Left forelimb (tissue), 1 donor: ENCODE measurements at regions not wholly inside any gene's neighbourhood (a gene's known extent, or its start where the extent isn't known, plus 50 kb on each side); places are given as distances from the start of the nearest gene placed in this dataset.
A peak's percentile ranks its signal among the peaks of the same experiment; 100 is the strongest.
"Not testable (repeated sequence)": the region's sequence is repeated elsewhere in the genome, so short reads cannot be mapped to it uniquely, and the experiment has no call there.

ENCODE experiments used
- DNase-seq: peaks from one replicate; pipeline ENCODE4 v3.0.0-alpha.2; 2018; ENCODE audit warnings: low spot score

DNA sequence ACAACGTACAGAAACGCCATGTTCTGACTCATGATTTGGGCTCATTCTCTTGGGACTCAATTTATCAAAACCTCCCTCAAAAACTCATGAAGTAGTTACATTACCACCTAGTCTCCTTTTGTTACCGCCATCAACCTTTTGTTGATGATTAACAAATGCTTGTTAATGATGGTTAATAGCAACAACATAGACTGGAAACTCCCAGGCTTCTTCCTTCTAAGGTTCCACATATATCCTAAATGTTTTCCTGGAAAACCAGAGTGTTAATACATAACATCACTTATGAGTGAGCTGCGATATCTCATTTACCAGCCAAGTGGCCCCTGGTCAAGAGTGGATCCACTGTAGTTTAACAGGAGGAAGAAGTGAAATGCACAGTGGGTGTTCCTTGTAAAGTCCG is 176.3 kb downstream of the ERMARD start:
- no peak for DNase-seq

DNA sequence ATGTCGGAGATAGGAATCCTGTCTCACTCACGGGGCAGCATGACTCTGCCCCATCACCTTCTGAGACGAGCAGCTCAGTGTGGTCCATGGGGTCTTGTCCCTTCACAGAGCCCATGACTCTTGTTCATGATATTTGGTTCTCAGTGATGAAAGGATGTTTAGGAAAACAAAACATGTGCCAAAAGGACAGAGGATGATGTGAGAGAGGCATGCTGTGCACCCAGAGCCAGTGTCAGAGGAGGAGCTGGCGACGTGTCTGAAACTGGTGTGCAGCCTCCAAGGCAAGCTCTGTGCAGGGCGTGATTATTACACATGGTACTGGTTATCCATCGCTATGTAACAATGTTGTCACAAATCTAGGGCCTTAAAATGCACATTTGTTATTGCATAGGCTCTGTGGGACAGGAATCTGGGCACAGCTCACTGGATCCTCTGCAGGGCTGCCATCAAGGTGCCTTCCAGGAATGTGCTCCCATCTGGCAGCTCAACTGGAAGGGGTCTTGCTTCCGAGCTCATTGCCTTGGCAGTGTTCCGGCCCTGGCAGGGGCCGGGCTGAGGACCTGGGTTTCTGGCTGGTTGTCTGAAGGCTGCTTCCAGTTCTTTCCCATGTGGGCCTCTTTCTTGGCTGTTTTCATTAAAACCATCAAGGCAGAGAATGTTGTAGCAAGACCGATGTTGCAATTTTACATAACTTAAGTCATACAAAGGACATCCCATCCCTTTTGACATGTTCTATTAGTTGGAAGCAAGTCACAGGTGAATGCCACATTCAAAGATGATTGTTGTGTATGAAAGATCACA is 175.4 kb downstream of the ERMARD start:
- DNase-seq: peak; percentile 9

DNA sequence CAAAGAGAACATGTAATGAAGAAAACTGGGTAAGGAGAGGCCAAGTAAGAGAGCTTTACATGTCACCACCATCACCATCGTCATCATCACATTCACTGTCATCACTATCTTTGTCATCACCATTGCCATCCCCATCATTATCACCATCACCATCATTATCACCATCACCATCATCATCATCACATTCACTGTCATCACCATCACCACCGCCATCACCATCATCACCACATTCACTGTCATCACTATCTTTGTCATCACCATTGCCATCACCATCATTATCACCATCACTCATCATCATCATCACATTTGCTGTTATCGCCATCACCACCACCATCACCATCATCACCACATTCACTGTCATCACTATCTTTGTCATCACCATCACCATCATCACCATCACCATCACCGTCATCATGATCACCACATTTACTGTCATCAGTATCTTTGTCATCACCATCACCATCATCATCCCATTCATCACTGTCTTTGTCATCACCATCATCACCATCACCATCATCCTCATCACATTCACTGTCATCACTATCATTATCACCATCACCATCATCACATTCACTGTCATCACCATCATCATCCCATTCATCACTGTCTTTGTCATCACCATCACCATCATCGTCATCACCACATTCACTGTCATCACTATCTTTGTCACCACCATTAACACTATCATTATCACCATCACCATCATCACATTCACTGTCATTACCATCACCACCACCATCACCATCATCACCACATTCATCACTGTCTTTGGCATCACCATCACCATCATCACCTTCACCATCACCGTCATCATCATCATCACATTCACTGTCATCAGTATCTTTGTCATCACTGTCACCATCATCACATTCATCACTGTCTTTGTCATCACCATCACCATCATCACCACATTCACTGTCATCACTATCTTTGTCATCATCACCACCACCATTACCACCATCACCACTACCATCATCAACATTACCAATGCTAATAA is 172.3 kb downstream of the ERMARD start:
- DNase-seq: peak; percentile 20

DNA sequence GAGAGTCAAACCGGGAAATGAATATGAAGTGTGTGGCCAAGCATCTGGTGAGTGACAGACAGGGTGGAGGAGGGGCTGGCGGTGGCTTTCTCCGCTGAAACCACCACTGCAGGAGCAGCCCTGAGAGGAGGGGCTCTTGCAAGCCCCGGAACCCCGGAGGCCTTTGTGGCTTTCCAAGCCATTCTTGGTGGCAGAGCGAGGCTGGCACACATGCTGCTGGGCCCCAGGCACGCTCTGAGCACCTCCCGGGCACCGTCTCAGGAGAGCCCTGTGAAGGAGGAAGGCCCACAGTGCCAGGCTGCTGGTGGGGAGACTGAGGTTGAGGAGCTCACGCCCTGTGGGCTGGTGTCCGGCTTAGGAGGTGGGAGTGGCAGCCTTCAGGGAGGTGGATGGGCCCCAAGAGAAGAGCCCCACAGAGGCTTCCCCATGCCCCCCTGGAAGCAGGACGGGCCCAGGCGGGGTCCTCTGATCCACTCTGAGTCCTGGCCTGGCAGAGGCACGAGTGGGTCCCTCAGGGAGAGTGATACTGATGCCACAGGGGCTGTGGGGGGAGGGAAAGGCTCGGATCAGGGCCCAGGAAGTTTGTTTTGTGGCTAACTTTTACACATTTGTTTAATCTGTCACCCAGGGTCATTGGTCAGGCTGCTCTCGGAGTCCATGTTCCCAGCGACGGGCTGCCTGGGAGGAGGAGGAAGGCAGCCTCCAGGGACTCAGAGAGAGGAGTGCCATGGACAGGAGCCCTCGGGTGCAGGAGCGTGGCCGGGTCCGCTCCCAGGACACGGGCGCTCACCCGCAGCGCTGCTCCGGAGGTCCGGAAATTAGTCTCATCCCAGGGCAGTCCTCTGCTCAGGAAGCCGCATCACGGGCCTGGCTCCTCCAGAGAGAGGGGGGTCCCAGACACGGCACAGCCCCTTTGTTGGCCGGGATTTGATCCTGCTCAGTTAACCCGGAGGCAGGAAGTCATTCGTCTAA is 170.7 kb downstream of the ERMARD start:
- peak; percentile 64 for DNase-seq

DNA sequence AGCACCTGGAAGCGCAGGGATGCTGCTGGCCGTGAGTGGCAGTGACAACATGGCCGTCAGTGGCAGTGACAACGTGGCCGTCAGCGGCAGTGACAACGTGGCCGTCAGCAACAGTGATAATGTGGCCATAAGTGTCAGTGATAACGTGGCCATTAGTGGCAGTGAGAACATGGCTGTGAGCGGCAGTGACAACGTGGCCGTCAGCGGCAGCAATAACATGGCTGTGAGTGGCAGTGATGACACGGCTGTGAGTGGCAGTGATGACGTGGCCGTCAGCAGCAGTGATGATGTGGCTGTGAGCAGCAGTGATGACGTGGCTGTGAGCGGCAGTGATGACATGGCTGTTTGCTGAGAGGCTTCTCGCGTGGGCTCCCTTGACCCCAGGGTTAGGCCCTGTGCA is 169.8 kb downstream of the ERMARD start:
- no peak for DNase-seq

DNA sequence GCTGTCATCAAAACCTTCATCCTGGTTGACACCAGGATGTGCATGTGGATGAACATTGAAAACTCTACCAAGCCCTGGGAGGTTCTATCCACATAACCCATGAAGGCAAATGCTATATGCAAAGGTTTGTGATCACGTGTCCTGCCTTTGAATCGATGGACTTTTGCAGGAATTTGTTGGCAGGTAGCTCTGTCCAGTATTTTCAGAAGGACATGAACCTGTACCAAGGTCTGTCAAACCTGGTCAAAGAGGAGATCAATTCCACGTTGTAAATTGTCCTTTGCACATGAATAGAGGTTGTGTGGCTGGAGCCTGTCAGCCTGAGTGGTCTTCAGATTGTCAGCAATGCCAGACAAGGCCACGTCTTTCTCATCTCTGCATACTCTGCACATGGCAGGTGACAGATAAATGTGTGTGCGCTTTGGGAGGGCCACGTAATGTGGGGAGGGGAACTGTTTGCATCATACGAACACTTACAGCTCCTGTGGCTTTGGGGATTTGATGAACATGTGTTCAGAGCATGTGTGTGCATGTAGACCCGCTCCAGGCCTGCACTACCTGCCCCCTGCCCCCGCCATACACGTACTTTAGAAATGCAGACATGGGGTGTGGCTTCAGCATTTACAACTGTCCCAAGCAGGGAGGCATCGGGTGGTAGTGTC is 169.1 kb downstream of the ERMARD start:
- no peak for DNase-seq

DNA sequence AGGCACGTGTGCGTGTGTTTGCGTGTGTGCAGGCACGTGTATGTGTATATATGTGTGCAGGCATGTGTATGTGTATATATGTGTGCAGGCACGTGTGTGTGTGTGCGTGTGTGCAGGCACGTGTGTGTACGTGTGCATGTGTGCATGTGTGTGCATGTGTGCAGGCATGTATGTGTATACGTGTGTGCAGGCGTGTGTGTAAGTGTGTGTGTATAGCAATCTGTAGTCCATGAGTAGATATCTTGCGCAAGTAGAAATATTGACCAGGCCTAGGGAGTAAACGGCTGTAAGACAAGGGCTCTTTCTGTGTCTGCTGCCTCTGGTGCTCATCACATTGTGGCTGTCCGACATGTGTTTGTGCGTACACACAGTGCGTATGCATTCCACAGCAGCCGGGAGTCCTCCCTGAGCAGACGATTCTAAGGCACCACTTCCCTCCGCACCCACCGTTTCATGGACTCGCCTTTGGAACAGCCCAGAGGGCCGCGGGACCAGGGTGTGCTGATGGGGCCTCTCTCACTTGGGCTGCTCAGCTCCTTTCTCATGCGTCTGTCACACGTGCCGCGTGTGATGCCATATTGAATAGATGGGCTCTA is 167.6 kb downstream of the ERMARD start:
- DNase-seq: no peak

DNA sequence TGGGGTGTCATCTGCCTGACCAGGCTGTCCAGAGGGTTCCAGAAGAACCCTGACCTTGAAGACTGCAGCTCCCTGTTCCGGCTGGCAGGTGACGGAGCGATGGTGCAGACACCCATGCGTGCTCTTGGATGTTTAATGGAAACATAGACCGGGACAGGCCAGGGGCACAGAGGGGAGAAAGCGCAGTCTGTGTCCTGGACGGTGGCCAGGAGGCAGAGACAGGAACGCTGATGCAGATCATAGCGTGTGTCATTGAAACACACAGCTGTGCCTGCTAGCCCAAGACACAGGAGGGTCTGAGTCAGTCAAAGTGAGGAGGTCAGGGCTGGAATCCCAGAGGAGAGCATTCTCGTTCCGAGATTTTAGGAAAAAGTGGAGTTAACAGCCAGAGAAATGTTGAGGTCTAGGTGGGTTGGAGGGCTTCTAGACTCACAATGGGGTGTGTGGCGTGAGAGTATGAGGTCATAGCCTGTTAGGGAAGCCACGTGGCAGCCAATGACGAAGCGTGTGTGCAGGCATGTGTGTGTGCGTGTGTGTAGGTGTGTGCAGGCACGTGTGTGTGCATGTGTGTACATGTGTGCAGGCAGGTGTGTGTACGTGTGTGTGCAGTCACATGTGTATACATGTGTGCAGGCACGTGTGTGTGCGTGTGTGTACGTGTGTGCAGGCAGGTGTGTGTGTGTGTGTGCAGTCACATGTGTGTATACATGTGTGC is 167.0 kb downstream of the ERMARD start:
- DNase-seq: no peak

DNA sequence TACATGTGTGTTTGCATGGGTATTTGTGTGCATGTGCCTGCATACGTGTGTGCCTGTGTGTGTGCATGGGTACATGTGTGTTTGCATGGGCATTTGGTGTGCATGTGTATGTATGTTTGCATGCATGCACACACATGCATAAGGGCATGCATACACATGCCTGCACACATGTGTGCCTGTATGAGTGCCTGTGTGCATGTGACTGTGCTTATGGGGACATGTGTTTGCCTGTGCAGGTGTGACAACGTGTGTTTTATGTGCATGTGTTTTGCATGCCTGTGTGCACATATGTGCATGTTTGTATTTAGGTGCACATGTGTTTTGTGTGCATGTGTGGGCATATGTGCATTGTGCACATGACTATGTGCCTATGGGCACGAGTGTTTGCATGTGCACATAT is 165.7 kb downstream of the ERMARD start:
- DNase-seq: no peak

DNA sequence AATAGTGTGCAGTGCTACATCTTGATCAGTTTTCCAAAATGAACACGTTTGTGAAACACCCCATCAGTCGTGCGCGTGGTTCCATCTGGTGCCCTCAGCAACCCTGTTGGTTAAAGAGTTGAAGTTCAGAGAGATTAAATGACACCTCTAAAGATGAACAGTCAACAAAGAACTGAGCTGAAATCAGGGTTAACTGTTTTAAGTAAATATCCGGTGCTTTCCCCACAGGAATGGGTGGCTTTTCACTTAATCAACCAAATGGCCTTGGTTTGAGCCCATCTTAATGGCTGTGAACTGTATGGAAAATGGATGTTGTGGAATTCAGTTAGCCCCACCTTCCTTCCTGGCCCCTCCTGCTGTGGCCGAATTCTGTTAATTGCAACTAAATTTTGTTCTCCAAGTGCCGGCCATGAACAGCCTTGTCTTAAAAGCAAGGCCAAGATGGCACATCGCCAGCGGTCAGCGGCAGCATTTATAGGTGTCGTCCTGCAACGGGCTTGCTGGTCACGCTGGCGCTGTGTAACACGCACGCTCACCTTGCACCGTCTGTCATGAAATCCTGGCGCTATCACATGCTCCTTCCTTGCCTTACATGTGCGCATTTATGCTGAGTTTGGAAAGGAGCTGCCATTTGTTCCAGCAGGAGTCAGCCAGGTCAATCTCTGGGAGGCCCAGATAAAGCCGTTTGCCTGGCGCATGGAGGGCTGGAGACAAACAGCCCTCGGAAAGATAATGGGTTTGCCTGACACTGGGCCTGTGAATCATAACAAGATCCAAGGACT is 164.5 kb downstream of the ERMARD start:
- no peak for DNase-seq

DNA sequence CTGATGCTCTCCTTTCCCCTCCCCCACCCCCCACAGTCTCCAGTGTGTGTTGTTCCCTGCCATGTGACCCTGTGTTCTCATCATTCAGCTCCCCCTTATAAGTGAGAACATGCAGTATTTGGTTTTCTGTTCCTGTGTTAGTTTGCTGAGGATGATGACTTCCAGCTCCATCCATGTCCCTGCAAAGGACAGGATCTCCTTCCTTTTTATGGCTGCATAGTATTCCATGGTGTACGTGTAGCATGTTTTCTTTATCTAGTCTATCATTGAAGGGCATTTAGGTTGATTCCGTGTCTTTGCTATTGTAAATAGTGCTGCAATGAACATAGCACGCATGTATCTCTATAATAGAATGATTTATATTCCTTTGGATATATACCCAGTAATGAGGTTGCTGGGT is 162.3 kb downstream of the ERMARD start:
- not testable (repeated sequence) for DNase-seq

DNA sequence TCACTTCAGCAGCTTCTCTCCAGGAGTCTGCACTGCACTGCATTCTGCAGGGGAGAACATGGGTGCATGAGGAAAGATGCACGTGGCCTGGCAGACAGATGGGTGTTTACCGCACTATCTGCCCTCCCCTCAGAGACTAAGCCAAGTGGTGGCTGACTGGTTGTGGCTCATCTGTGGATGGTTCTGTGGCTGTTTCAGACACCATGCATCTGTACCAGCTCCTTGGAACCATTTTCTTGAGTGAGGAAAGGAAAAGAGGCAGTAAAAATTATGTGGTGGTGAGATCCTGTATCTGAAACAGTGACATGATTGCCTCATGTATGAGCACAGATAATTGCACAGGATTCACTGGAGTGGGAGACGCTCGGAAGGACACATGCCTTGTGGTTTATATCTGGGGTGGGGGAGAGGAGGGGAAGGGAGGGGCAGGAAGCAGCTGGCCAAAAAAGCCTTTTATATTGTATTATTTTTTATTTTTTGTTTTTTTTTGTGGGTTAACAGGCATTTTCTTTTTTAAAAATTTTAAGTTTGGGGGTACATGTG is 161.7 kb downstream of the ERMARD start:
- no peak for DNase-seq

DNA sequence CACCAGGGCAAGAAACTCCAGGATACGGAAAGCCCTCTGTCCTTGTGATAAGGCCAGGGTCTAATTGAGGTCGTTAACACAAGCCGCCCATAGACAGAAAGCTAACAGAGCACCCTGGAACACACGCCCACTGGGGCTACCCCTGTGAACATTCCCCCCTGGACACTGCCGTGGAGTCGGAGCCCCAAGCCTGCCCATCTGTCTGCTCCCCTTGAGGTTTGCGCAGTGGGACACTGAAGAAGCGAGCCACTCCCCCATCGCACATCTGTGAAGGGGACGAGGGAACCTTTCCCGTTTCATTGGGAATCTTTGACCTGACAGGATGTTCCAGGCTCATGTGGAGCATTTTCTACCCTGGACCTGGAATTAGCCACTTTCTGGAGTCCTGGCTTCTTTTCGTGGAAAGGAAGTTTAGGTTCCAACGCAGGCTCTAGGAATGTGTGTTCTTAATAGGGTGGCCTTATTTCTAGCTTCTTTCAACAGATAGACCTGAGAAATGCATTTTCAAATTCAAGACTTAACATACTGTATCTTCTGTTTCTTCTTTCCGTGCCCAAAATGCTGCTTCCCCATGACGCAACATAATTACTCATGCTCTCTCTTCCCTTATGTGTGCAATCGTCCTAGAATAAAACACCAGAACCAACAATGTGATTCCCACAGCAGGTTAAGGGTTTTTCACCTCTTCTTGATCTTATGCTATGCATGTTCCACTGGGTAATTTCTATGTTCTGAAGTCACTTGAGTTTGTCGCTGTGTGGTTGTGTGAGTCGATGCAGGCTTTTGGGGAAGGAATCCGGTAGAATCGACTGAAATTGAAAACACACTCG is 161.1 kb downstream of the ERMARD start:
- no peak for DNase-seq

DNA sequence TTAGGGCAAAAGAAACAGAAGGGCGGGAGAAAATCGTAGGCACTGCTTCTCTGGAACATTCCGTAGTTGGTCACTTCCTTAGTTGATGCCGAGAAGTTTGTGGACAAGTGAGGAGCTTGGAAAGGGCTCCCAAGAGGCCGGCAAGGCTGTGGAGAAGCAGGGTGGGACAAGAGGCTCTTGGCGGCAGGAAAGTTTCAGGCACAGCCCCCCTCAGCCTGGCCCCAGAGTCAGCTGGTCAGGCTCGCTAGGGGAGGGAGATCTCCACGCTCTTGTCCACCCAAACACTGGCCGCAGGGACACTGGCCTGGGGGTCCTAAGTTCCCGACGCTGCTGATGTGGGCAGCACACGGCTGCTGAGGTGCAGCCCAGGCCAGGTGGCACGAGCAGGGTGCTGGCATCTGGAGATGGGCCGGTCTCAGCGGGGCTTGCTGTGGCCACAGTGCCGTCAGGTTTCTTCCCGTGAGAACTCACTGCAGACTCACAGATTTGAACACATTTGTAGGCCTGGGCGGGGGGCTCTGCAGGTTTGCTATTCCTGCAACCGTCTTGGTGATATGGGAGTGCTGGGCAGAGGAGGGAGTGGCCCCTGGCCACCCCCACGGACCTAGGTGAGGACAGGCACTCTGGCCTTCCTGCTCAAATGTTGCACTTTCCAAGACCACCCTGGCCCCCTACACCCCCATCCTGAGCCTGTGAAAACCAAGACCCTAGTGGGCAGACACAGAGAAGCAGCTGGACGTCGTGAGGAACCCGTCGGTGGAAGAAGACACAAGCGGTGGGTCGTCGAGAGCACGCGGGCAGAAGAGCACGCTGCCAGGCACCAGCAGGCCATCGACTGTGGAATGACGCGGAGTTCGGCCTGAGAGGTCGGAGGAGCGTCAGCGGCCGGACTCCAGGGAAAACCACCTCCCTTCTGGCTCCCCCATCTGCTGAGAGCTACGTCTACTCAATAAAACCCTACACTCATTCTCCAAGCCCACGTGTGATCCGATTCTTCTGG is 160.1 kb downstream of the ERMARD start:
- no peak for DNase-seq

DNA sequence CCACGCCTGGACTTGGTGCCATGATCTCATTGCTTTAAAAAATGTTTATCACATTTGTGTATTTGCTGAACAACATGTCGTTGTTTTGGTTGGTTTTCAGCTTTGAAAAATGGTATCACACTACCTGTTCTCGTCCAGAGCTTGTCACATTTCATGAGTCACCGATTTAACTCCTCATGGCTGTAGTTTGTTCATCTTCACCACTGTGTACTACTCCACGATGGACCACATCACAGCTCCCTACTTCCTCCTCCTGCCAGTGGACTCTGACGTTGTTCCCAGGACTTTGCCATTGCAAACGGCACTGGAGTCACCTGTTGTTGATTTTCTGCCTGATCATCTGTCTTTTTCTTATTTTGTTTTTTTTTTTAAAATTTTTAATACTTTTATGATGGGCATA is 157.7 kb downstream of the ERMARD start:
- no peak for DNase-seq

DNA sequence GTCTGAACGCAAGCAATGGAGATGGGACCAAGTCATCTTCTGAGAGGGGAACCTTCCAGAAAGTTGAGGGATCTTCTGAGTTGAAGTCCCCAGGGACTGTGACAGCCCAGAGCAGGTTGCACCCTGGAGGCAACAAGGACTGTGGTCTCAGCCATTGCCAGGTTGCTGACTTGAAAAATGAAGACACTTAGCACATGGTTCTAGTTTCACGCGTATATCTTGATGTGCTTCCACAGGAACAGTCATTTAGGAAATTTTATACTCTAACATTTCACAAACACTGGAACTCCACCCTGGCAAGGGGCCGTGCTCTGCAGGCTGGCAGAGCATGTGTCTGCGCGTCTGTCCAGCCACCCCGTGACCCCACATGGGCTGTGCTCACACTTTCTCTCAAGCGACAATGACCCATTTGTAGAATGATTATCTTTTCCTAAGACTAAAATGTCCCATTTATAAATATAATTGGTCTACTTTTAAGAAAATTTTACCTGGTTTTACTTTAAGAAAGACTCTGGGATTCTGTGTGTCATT is 157.0 kb downstream of the ERMARD start:
- DNase-seq: no peak
